Vagina (tissue), 2 donors: ENCODE measurements at regions not wholly inside any gene's neighbourhood (a gene's known extent, or its start where the extent isn't known, plus 50 kb on each side); places are given as distances from the start of the nearest gene placed in this dataset.
"Not testable (repeated sequence)": the region's sequence is repeated elsewhere in the genome, so short reads cannot be mapped to it uniquely, and the experiment has no call there.

Source experiments
- DNase-seq, 2 donors: peaks; one replicate each; pipeline ENCODE4 v3.0.0-alpha.2; 2017; ENCODE audit errors: extremely low spot score in 2 of 2
- H3K27ac ChIP-seq: fragments of 200-600 bp; sonication (generic); one replicate; pipeline ENCODE4 v1.5.1; 2019
- H3K27me3 ChIP-seq: fragments of 200-600 bp; sonication (generic); one replicate; pipeline ENCODE4 v1.5.1; 2019
- H3K36me3 ChIP-seq, 2 donors: fragments of 200-600 bp; sonication (generic); one replicate each; pipeline ENCODE4 v1.5.1; 2017 to 2019
- H3K4me1 ChIP-seq: fragments of 200-600 bp; sonication (generic); one replicate; pipeline ENCODE4 v1.5.1; 2019
- H3K4me3 ChIP-seq, 2 donors: fragments of 200-600 bp; sonication (generic); 1 replicate in 1 of 2; 2 replicates in 1 of 2; pipeline ENCODE4 v1.5.1; 2016 to 2019
- H3K9me3 ChIP-seq: fragments of 200-600 bp; sonication (generic); one replicate; pipeline ENCODE4 v1.5.1; 2019
- POLR2A ChIP-seq, 2 donors: fragments of 450-650 bp; IDR thresholded peaks; one replicate each; pipeline ENCODE4 v1.6.1; 2017; ENCODE audit warnings: antibody characterized with exemption in 2 of 2, mild to moderate bottlenecking in 2 of 2, moderate library complexity in 2 of 2
- POLR2AphosphoS5 ChIP-seq, 2 donors: sonication (generic); formaldehyde crosslinking; IDR thresholded peaks; one replicate each; pipeline ENCODE4 v1.9.0; 2017; ENCODE audit warnings: antibody characterized with exemption in 2 of 2, mild to moderate bottlenecking in 2 of 2, low read depth in 1 of 2; ENCODE audit not compliant: insufficient read depth in 1 of 2
- intact Hi-C: fragments of 100-400 bp; cut with DNase I; formaldehyde crosslinking; loops from one replicate; pipeline ENCODE4 v1.15.1; 2023
- TF ChIP-seq, protein P1 (sequence below), 3 experiments: fragments of 450-650 bp in 2 of 3; fragments of 200-600 bp in 1 of 3; sonication (generic) in 1 of 3; IDR thresholded peaks; one replicate each; pipeline ENCODE4 v1.5.1; 2017 to 2019; ENCODE audit warnings: antibody characterized with exemption in 3 of 3, mild to moderate bottlenecking in 2 of 3, moderate library complexity in 2 of 3

DNA sequence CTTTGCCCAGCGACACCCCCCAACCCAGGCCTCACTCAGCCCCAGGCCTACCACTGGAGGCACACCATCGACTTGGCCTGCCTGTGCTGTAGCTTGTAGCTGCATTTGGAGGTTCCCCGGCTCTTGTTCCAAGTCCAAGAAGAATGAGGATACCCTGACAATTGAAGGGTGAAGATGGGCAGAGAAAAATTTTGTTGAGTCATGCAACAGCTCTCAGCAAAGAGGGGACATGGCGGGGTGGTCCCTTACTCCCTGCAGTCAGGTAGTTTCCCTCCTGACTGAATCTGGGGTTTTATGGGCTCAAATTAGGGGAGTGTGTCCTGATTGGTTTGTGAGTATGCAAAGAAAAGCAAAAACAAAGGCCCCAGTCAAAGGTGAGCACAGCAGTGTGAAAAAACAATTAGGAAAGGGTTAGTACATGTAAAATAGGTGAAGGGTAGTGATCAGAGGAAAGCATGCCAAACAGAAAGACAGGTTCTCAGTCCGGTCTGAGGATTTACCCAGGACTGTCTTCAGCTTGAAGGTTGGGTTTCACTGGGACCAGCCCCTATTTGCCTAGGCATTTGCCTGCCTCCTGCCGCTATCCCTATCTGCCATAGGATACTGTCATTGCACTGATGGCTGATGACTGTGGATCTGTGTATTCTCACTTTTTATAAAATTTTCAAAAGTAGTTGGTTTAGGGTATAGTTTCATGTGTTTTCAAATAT, 316.4 kb upstream of the RND3 start:
- intact Hi-C loops: no loop called here
- H3K36me3 ChIP-seq: no peaks in the 10 kb centered on the region
- no peak for TF ChIP-seq POLR2AphosphoS5 (IDR thresholded peaks at IDR 0.05; ENCODE audit: insufficient read depth in 1 of 2, low read depth in 1 of 2)
- TF ChIP-seq POLR2A (IDR thresholded peaks at IDR 0.05): no peak
- TF ChIP-seq, protein P1, sequence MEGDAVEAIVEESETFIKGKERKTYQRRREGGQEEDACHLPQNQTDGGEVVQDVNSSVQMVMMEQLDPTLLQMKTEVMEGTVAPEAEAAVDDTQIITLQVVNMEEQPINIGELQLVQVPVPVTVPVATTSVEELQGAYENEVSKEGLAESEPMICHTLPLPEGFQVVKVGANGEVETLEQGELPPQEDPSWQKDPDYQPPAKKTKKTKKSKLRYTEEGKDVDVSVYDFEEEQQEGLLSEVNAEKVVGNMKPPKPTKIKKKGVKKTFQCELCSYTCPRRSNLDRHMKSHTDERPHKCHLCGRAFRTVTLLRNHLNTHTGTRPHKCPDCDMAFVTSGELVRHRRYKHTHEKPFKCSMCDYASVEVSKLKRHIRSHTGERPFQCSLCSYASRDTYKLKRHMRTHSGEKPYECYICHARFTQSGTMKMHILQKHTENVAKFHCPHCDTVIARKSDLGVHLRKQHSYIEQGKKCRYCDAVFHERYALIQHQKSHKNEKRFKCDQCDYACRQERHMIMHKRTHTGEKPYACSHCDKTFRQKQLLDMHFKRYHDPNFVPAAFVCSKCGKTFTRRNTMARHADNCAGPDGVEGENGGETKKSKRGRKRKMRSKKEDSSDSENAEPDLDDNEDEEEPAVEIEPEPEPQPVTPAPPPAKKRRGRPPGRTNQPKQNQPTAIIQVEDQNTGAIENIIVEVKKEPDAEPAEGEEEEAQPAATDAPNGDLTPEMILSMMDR (IDR thresholded peaks at IDR 0.05): no peak

DNA sequence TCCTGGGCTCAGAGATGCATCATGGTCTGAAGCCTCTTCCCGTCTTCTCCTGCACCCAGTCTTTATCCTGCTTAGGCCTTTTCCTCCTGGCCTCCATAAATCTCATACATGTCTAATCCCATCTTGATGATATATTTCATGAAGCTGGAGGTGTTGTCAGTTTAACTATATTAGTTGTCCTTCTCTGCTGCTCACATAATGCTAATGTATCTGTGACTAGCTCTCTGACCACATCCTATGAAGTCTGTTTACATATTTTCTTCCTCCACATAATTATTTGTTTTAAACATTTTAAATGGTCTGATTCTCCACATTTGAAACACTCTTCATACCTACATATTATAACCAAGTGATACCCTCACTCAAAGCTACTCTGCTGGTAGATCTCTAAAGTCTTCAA, 315.2 kb upstream of the RND3 start:
- Histone ChIP-seq H3K9me3 (no peaks in the 10 kb centered on the region), H3K27me3 (no peaks in the 10 kb centered on the region), H3K4me3 (no peak overlapping the region), H3K27ac (no peak overlapping the region), H3K4me1 (no peaks in the 10 kb centered on the region), H3K36me3 (no peaks in the 10 kb centered on the region)
- intact Hi-C loops: no loop called here
- TF ChIP-seq, protein P1 (IDR thresholded peaks at IDR 0.05): no peak
- TF ChIP-seq POLR2A (IDR thresholded peaks at IDR 0.05) (no peak), POLR2AphosphoS5 (IDR thresholded peaks at IDR 0.05; ENCODE audit: insufficient read depth in 1 of 2, low read depth in 1 of 2) (no peak)
- DNase-seq: no peak

More for the DNA sequence above, 316.4 kb upstream of the RND3 start:
- Histone ChIP-seq H3K9me3 (no peaks in the 10 kb centered on the region), H3K4me3 (no peak overlapping the region), H3K4me1 (no peaks in the 10 kb centered on the region), H3K27me3 (no peaks in the 10 kb centered on the region), H3K27ac (no peak overlapping the region)
- DNase-seq: no peak

DNA sequence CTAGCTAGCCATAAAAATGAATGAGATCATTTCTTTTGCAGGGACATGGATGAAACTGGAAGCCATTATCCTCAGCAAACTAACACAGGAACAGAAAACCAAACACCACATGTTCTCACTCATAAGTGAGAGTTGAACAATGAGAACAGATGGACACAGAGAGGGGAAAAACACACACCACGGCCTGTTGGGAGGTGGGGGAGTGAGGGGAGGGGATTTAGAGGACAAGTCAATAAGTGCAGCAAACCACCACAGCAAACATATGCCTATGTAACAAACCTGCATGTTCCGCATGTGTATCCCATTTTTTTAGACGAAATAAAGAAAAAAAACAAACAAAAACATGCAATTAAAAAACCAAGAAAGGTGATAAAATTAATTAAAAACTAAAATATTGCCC, 308.8 kb upstream of the RND3 start:
- DNase-seq, H3K27ac ChIP-seq, H3K27me3 ChIP-seq, intact Hi-C loops, H3K4me1 ChIP-seq, H3K4me3 ChIP-seq, H3K9me3 ChIP-seq, H3K36me3 ChIP-seq: not testable (repeated sequence)

DNA sequence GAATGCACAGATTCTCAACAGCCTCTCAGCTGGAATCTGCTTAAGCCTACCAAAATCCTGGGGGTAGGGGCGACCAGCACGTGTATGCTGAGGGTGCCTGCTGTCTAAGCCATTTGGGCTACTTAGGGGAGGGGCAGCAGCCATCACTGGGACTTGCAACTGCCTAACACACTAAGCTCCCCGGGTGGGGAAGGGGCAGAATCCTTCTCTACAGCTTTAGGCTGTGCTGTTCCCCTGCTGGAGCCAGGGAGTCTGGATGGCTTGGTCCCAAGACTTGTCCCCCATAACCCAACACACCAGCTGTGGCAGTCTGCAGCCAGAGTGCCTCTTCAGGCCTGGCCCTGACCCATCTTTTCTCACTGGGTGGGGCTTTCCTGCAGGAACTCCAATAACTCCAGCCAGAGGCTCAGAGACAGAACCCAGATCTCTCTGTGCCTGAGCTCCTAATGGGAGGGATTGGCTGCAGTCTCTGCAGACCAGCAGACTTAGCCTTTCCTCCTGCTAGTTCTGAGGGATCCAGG, 305.4 kb upstream of the RND3 start:
- Histone ChIP-seq H3K36me3 (no peaks in the 10 kb centered on the region), H3K4me1 (no peaks in the 10 kb centered on the region), H3K27ac (no peak overlapping the region), H3K9me3 (no peaks in the 10 kb centered on the region), H3K4me3 (no peak overlapping the region), H3K27me3 (no peaks in the 10 kb centered on the region)
- DNase-seq: no peak
- intact Hi-C loops: no loop called here
- TF ChIP-seq, protein P1 (IDR thresholded peaks at IDR 0.05): no peak
- TF ChIP-seq POLR2A (IDR thresholded peaks at IDR 0.05): no peak
- no peak for TF ChIP-seq POLR2AphosphoS5 (IDR thresholded peaks at IDR 0.05; ENCODE audit: insufficient read depth in 1 of 2, low read depth in 1 of 2)

DNA sequence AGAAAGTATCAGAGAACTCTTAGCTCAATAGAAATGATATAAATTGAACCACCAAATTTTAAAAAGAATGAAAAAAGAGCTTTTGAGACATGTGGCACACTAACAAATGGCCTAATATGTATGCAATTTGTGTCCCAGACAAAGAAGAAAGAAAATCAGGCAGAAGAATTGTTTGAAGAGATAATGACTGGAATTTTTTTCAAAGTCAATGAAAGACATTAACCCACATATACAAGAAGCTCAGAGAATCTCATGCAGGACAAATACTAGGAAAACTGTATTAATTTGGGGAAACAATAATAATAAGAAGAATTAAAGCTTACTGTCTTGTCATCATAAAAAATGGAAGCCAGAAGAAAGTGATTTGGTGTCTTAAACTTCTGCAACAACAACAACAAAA, 304.1 kb upstream of the RND3 start:
- Histone ChIP-seq H3K9me3 (no peaks in the 10 kb centered on the region), H3K36me3 (no peaks in the 10 kb centered on the region), H3K27me3 (no peaks in the 10 kb centered on the region), H3K4me1 (no peaks in the 10 kb centered on the region), H3K4me3 (no peak overlapping the region), H3K27ac (no peak overlapping the region)
- DNase-seq: no peak
- intact Hi-C loops: no loop called here
- TF ChIP-seq, protein P1 (IDR thresholded peaks at IDR 0.05): no peak
- no peak for TF ChIP-seq POLR2A (IDR thresholded peaks at IDR 0.05)
- TF ChIP-seq POLR2AphosphoS5 (IDR thresholded peaks at IDR 0.05; ENCODE audit: insufficient read depth in 1 of 2, low read depth in 1 of 2): no peak
